ENCODE measurements at regions not wholly inside any gene's neighbourhood (a gene's known extent, or its start where the extent isn't known, plus 50 kb on each side); places are given as distances from the start of the nearest gene placed in this dataset.

DNA sequence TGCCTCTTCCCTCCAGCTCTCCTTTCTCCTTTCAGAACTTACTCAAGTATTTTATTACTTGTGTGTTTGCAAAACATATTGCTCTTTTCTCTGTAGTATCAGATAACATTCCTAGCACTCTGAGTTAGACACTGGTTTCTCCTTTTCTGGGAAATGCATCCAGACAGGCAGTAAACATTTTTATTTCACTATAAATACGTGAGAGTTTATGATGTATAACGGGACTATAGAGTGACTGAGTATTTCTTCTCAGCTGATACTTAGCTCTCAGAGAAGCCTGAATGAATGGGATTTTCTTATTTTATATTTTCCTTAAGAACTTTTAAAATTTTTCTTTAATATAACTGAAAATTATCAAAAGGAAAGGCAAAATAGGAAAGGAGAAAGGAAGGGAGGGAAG lies 211.2 kb upstream of the EDNRB start:
- Mint-ChIP-seq H3K36me3 (ENCODE audit: low read depth) (no peaks in the 10 kb centered on the region), H3K4me3 (no peak overlapping the region), H3K27ac (no peak overlapping the region), H3K4me1 (ENCODE audit: low read depth) (no peaks in the 10 kb centered on the region), H3K27me3 (peaks cover 4% of the 10 kb centered on the region), H3K9me3 (no peaks in the 10 kb centered on the region)
- intact Hi-C loops (cut with DNase I, micrococcal nuclease) = loop anchor here in 1 of 2 experiments (10.0 kb wide), 1 partner anchor 1295 kb away; no protein-coding TSS in a partner anchor
- CTCF ChIA-PET = interaction anchor here (2.3 kb wide), 1 partner anchor 8 kb away, joined by 14 read pairs; no protein-coding TSS in a partner anchor
- POLR2A ChIA-PET = no interaction called here
- no peaks in the 10 kb centered on the region for H3K27me3 ChIP-seq (ENCODE audit: control insufficient read depth in 1 of 2, insufficient read depth in 2 of 2, low read length in 2 of 2)
- H3K27ac ChIP-seq (ENCODE audit: low read depth in 1 of 2, low read length in 2 of 2) = no peak overlapping the region
- H3K36me3 ChIP-seq (ENCODE audit: insufficient read depth, low read length) = no peaks in the 10 kb centered on the region
- ATAC-seq (ENCODE audit: poor library complexity) = no peak
- TF ChIP-seq, protein P1, sequence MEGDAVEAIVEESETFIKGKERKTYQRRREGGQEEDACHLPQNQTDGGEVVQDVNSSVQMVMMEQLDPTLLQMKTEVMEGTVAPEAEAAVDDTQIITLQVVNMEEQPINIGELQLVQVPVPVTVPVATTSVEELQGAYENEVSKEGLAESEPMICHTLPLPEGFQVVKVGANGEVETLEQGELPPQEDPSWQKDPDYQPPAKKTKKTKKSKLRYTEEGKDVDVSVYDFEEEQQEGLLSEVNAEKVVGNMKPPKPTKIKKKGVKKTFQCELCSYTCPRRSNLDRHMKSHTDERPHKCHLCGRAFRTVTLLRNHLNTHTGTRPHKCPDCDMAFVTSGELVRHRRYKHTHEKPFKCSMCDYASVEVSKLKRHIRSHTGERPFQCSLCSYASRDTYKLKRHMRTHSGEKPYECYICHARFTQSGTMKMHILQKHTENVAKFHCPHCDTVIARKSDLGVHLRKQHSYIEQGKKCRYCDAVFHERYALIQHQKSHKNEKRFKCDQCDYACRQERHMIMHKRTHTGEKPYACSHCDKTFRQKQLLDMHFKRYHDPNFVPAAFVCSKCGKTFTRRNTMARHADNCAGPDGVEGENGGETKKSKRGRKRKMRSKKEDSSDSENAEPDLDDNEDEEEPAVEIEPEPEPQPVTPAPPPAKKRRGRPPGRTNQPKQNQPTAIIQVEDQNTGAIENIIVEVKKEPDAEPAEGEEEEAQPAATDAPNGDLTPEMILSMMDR (IDR thresholded peaks at IDR 0.05) = no peak
- H3K4me3 ChIP-seq (ENCODE audit: low read length) = no peak overlapping the region
- no peaks in the 10 kb centered on the region for H3K9me3 ChIP-seq (ENCODE audit: control insufficient read depth in 1 of 2, insufficient read depth in 1 of 2, low read length in 2 of 2)
- no peak for DNase-seq
- H3K4me1 ChIP-seq (ENCODE audit: insufficient read depth, low read length) = no peaks in the 10 kb centered on the region

DNA sequence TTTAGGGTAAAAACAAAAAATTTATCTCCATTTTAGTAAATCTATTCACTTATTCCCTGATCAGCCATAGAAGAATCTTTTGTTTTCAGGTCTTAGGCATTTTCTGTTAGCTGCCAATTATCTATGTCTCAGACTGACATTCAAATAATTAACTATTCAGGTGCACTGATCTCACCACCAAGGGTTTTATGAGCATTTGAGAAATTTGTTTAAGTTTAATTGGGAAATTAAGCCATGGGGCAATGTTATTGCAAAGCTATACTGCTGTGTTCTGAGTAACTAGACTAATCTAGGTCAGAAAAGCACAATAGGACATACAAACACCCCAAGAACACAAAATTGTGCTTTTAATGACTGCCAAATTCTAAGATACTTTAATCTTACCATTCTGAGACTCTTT lies 210.7 kb upstream of the EDNRB start:
- POLR2A ChIA-PET = no interaction called here
- no peak overlapping the region for H3K27ac Mint-ChIP-seq
- CTCF ChIA-PET = interaction anchor here (0.6 to 2.3 kb wide), 2 partner anchors 8 to 351 kb away, joined by 5 to 14 read pairs; no protein-coding TSS in a partner anchor
- H3K36me3 Mint-ChIP-seq (ENCODE audit: low read depth) = no peaks in the 10 kb centered on the region
- Histone ChIP-seq H3K4me1 (ENCODE audit: insufficient read depth, low read length) (no peaks in the 10 kb centered on the region), H3K27me3 (ENCODE audit: control insufficient read depth in 1 of 2, insufficient read depth in 2 of 2, low read length in 2 of 2) (no peaks in the 10 kb centered on the region), H3K9me3 (ENCODE audit: control insufficient read depth in 1 of 2, insufficient read depth in 1 of 2, low read length in 2 of 2) (no peaks in the 10 kb centered on the region), H3K4me3 (ENCODE audit: low read length) (no peak overlapping the region), H3K36me3 (ENCODE audit: insufficient read depth, low read length) (no peaks in the 10 kb centered on the region), H3K27ac (ENCODE audit: low read depth in 1 of 2, low read length in 2 of 2) (no peak overlapping the region)
- no peak overlapping the region for H3K4me3 Mint-ChIP-seq
- DNase-seq (no peak), ATAC-seq (ENCODE audit: poor library complexity) (no peak)
- TF ChIP-seq, protein P1 (IDR thresholded peaks at IDR 0.05) = no peak
- no peaks in the 10 kb centered on the region for H3K4me1 Mint-ChIP-seq (ENCODE audit: low read depth)
- H3K9me3 Mint-ChIP-seq = no peaks in the 10 kb centered on the region
- intact Hi-C loops (cut with DNase I, micrococcal nuclease) = no loop called here
- peaks cover 4% of the 10 kb centered on the region for H3K27me3 Mint-ChIP-seq

DNA sequence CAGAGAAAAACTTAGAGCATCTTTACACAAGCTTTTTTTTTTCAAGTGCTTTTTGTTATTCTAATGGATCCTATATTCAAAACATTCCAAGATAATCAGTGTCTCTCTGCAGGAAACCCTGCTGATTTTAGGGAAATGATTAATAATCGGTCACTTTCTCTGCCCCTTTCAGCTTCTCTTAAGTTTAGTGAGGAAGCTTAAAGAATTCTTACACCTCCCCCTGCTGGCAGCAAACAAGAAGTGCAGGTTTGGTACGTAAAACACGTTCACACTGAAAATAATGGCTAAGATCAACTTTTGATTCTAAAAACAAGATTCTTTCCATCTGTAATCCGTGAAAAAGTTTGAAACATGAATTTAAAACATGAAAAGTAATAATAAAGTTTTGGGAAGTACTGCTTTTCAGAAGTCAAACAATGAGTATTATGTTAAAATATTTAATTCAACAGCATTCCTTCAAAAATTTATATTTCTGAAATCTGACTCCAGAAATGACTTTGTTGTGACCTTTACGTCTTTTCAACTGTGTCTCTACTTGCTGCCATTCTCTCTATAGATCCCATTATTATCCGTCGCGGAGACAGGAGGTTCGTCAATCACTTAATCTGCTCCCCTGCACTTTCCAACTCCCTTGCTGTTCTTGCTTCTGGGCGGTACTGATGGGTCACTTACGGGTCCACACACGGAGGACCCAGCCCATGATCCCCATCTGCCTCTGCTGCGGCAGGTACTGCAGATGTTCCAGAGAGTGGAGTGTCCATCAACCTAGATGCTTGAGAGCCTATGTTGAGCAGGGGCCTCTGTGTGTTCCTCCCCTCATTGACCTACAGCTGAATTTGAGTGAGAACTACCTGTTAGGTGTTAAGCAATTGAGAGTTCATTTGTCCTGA lies 203.1 kb upstream of the EDNRB start:
- intact Hi-C loops (cut with DNase I, micrococcal nuclease) = loop anchor here in 1 of 2 experiments (1.0 to 5.0 kb wide), 3 partner anchors 342 to 629 kb away; no protein-coding TSS in a partner anchor
- CTCF ChIA-PET = interaction anchor here (0.8 to 2.2 kb wide), 4 partner anchors 9 to 857 kb away, joined by 3 to 14 read pairs (median 4); no protein-coding TSS in a partner anchor
- Histone ChIP-seq H3K27ac (ENCODE audit: low read depth in 1 of 2, low read length in 2 of 2) (no peak overlapping the region), H3K27me3 (ENCODE audit: control insufficient read depth in 1 of 2, insufficient read depth in 2 of 2, low read length in 2 of 2) (peaks cover 0 to 12% of the 10 kb centered on the region in 2 experiments), H3K9me3 (ENCODE audit: control insufficient read depth in 1 of 2, insufficient read depth in 1 of 2, low read length in 2 of 2) (no peaks in the 10 kb centered on the region), H3K36me3 (ENCODE audit: insufficient read depth, low read length) (no peaks in the 10 kb centered on the region), H3K4me3 (ENCODE audit: low read length) (no peak overlapping the region), H3K4me1 (ENCODE audit: insufficient read depth, low read length) (no peaks in the 10 kb centered on the region)
- Mint-ChIP-seq H3K4me1 (ENCODE audit: low read depth) (no peaks in the 10 kb centered on the region), H3K9me3 (no peaks in the 10 kb centered on the region), H3K27me3 (peaks cover 22% of the 10 kb centered on the region), H3K27ac (no peak overlapping the region), H3K4me3 (no peak overlapping the region), H3K36me3 (ENCODE audit: low read depth) (no peaks in the 10 kb centered on the region)
- ATAC-seq (ENCODE audit: poor library complexity) (no peak), DNase-seq (peak in 8 of 14 experiments; percentile 3 to 72 (median 24))
- POLR2A ChIA-PET = no interaction called here
- TF ChIP-seq, protein P1 (IDR thresholded peaks at IDR 0.05) = peak; percentile 90

All from CD4-positive, alpha-beta T cell (primary cell).